Right atrium auricular region (tissue), 2 donors: ENCODE measurements at regions not wholly inside any gene's neighbourhood (a gene's known extent, or its start where the extent isn't known, plus 50 kb on each side); places are given as distances from the start of the nearest gene placed in this dataset.

ENCODE experiments used
- DNase-seq: peaks from one replicate; pipeline ENCODE4 v3.0.0-alpha.2; 2019; ENCODE audit warnings: low spot score
- H3K27ac ChIP-seq, 2 donors: fragments of 200-600 bp; sonication (generic); 1 replicate in 1 of 2; 2 replicates in 1 of 2; pipeline ENCODE4 v1.5.1; 2016 to 2019
- H3K27me3 ChIP-seq, 2 donors: fragments of 200-600 bp; sonication (generic); one replicate each; pipeline versions ENCODE4 v1.5.1 to v1.6.0; 2017 to 2019
- H3K36me3 ChIP-seq: fragments of 200-600 bp; sonication (generic); one replicate; pipeline ENCODE4 v1.5.1; 2016
- H3K4me1 ChIP-seq, 2 donors: fragments of 200-600 bp; sonication (generic); one replicate each; pipeline versions ENCODE4 v1.5.1 to v1.6.0; 2017 to 2019
- H3K4me3 ChIP-seq, 2 donors: fragments of 200-600 bp; sonication (generic); 1 replicate in 1 of 2; 2 replicates in 1 of 2; pipeline ENCODE4 v1.5.1; 2017 to 2019; ENCODE audit warnings: mild to moderate bottlenecking in 1 of 2, moderate library complexity in 1 of 2
- H3K9me3 ChIP-seq, 2 donors: fragments of 200-600 bp; sonication (generic); one replicate each; pipeline ENCODE4 v1.5.1; 2019
- CTCF ChIP-seq, 2 donors: fragments of 200-600 bp; sonication (generic); IDR thresholded peaks; one replicate each; pipeline ENCODE4 v1.5.1; 2019; ENCODE audit warnings: antibody characterized with exemption in 2 of 2

DNA sequence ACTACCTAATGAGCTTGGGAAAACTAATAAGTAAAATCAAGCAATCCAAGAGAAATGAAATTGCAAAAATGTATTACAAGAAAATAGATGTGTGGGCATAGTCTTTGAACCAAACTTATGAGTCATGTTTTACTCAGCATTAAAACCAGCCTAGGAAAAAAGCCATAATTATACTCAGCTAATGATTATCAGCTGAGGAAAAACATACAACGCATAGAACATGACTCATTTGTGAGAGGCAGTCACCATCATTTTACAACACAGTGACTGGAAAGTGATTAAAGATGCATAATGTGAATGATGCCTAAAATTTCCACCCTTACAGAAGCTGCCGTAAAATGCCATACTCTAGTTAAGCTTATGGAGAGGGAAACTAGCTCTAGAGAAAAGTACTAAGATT is 238.0 kb upstream of the EOMES start:
- no peak for TF ChIP-seq CTCF (IDR thresholded peaks at IDR 0.05)
- H3K9me3 ChIP-seq, result no peaks in the 10 kb centered on the region
- H3K27ac ChIP-seq, result no peak overlapping the region
- H3K27me3 ChIP-seq, result no peaks in the 10 kb centered on the region
- H3K4me1 ChIP-seq, result no peaks in the 10 kb centered on the region
- H3K36me3 ChIP-seq, result no peaks in the 10 kb centered on the region
- H3K4me3 ChIP-seq, result no peak overlapping the region
- DNase-seq, result no peak

- no peak overlapping the region for H3K27ac ChIP-seq
- no peaks in the 10 kb centered on the region for H3K4me1 ChIP-seq
- no peaks in the 10 kb centered on the region for H3K36me3 ChIP-seq
- H3K4me3 ChIP-seq, result no peak overlapping the region
- DNase-seq, result no peak
- no peaks in the 10 kb centered on the region for H3K9me3 ChIP-seq
- H3K27me3 ChIP-seq, result no peaks in the 10 kb centered on the region
- TF ChIP-seq CTCF (IDR thresholded peaks at IDR 0.05), result no peak
These were observed 241.4 kb upstream of the EOMES start for GRCh38 chr3:27963519-27963918.

DNA sequence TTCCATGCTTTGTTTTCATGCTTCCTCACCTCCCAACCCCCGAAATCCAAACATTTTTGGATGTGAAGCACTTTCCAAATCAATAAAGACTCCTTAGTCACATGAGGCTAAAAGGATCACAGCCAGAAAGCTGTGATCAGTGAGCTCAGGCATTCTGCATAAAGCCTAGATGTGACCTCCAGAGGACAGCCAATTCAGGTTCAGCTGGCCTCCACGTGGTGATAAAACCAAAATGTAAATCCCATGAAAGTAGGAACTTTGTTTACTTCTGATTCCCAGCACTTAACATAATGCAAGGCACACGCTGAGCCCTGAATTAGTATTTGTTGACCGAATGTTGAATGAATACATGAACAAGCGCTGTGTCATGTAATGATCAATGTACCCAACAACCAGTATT is 249.5 kb upstream of the EOMES start:
- Histone ChIP-seq H3K36me3 (no peaks in the 10 kb centered on the region), H3K4me1 (no peaks in the 10 kb centered on the region), H3K27me3 (no peaks in the 10 kb centered on the region), H3K4me3 (no peak overlapping the region), H3K9me3 (no peaks in the 10 kb centered on the region), H3K27ac (no peak overlapping the region)
- no peak for DNase-seq
- no peak for TF ChIP-seq CTCF (IDR thresholded peaks at IDR 0.05)

- no peak for DNase-seq
- no peaks in the 10 kb centered on the region for H3K4me1 ChIP-seq
- H3K27ac ChIP-seq, result no peak overlapping the region
- no peak for TF ChIP-seq CTCF (IDR thresholded peaks at IDR 0.05)
- no peaks in the 10 kb centered on the region for H3K9me3 ChIP-seq
- no peaks in the 10 kb centered on the region for H3K27me3 ChIP-seq
- no peaks in the 10 kb centered on the region for H3K36me3 ChIP-seq
- no peak overlapping the region for H3K4me3 ChIP-seq
These were observed 254.8 kb upstream of the EOMES start for GRCh38 chr3:27976933-27977332.

DNA sequence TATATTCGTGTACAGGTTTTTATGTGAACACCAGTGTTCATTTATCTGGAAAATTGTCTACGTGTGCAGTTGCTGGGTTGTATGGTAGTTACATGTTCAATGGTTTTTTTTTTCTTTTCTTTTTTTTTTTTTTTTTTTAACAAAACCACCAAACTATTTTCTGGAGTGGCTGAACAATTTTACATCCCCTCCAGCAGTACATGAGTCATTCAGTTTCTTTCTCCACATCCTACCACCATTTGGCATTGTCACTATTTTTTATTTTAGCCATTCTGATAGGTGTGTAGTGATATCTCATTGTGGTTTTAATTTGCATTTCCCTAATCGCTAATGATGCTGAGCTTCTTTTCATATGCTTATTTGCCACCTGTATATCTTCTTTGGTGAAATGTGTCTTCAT is 256.3 kb upstream of the EOMES start:
- DNase-seq, result no peak
- no peak overlapping the region for H3K27ac ChIP-seq
- no peaks in the 10 kb centered on the region for H3K27me3 ChIP-seq
- H3K4me3 ChIP-seq, result no peak overlapping the region
- no peaks in the 10 kb centered on the region for H3K4me1 ChIP-seq
- no peaks in the 10 kb centered on the region for H3K36me3 ChIP-seq
- H3K9me3 ChIP-seq, result no peaks in the 10 kb centered on the region
- TF ChIP-seq CTCF (IDR thresholded peaks at IDR 0.05), result no peak

DNA sequence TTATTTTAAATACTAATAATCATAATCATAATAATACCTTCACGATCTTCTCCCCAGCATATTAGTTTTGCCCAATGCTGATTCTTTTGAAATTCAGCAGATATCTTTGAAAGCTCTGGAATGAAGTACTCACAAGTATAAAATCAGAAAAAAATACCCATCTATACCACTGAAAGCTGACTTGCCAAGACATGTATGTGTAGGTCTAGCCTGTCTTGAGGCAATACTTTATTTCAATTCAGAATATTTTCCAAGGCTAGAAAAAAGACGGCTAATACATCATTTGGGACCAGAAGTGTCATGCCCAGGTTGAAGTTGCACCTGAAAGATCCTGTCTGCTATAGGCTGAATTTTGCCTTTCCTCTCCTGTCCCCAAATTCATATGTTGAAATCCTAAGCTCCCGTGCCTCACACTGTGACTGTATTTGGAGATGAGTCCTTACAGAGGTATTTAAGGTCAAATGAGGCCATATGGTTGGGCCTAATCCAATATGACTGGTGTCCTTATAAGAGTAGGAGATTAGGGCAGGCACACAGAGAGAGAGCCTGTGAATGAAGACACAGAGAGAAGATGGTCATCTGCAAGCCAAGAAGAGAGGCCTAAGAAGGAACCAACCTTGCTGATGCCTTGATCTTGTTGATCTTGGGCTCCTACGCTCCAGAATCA is 255.9 kb upstream of the CMC1 start:
- no peak for TF ChIP-seq CTCF (IDR thresholded peaks at IDR 0.05)
- Histone ChIP-seq H3K9me3 (no peaks in the 10 kb centered on the region), H3K27ac (no peak overlapping the region), H3K27me3 (no peaks in the 10 kb centered on the region), H3K36me3 (no peaks in the 10 kb centered on the region), H3K4me1 (no peaks in the 10 kb centered on the region), H3K4me3 (no peak overlapping the region)
- no peak for DNase-seq
